Type B pancreatic cell (in vitro differentiated cells): ENCODE measurements at regions not wholly inside any gene's neighbourhood (a gene's known extent, or its start where the extent isn't known, plus 50 kb on each side); places are given as distances from the start of the nearest gene placed in this dataset.

Experiments
- DNase-seq: peaks from one replicate; pipeline ENCODE4 v3.0.0; 2021; ENCODE audit warnings: mixed read lengths; ENCODE audit not compliant: unreplicated experiment; ENCODE audit errors: extremely low spot score
- H3K27ac Mint-ChIP-seq: 2 replicates; pipeline ENCODE4 v1.8.0; 2021; ENCODE audit warnings: mild to moderate bottlenecking, mixed read lengths
- H3K27me3 Mint-ChIP-seq: 2 replicates; pipeline ENCODE4 v1.8.0; 2021; ENCODE audit warnings: mixed read lengths
- H3K36me3 Mint-ChIP-seq: 2 replicates; pipeline ENCODE4 v1.8.0; 2021; ENCODE audit warnings: mixed read lengths
- H3K4me1 Mint-ChIP-seq: one replicate; pipeline ENCODE4 v1.8.0; 2021; ENCODE audit warnings: mixed read lengths; ENCODE audit not compliant: unreplicated experiment
- H3K4me3 Mint-ChIP-seq: 2 replicates; pipeline ENCODE4 v1.8.0; 2021; ENCODE audit warnings: mild to moderate bottlenecking, mixed read lengths
- H3K9me3 Mint-ChIP-seq: 2 replicates; pipeline ENCODE4 v1.8.0; 2021; ENCODE audit warnings: mixed read lengths
- CTCF ChIP-seq: fragments of 200-600 bp; sonication (generic); conservative IDR thresholded peaks from 2 replicates; pipeline ENCODE4 v1.5.0; 2021; ENCODE audit warnings: antibody characterized with exemption, mild to moderate bottlenecking

- Mint-ChIP-seq H3K27me3 (peaks cover 13% of the 10 kb centered on the region), H3K36me3 (peaks cover 3% of the 10 kb centered on the region), H3K4me3 (no peak overlapping the region), H3K27ac (no peak overlapping the region), H3K4me1 (peaks cover 32% of the 10 kb centered on the region), H3K9me3 (peaks cover 4% of the 10 kb centered on the region)
- TF ChIP-seq CTCF = no peak
- no peak for DNase-seq
Observed at GRCh38 chr2:226615891-226616290, 183.7 kb downstream of the IRS1 start.

- Mint-ChIP-seq H3K27me3 (peaks cover 13% of the 10 kb centered on the region), H3K4me1 (peaks cover 15% of the 10 kb centered on the region), H3K4me3 (peak overlapping the region; percentile 58), H3K9me3 (no peaks in the 10 kb centered on the region), H3K27ac (no peak overlapping the region), H3K36me3 (peaks cover 3% of the 10 kb centered on the region)
- no peak for TF ChIP-seq CTCF
- DNase-seq = no peak
Observed at GRCh38 chr2:226611944-226612318, 187.7 kb downstream of the IRS1 start.

GRCh38 chr2:226611196-226611943, 188.2 kb downstream of the IRS1 start:
- Mint-ChIP-seq H3K36me3 (peaks cover 3% of the 10 kb centered on the region), H3K4me1 (peaks cover 15% of the 10 kb centered on the region), H3K4me3 (no peak overlapping the region), H3K27me3 (peaks cover 13% of the 10 kb centered on the region), H3K27ac (no peak overlapping the region), H3K9me3 (no peaks in the 10 kb centered on the region)
- no peak for DNase-seq
- no peak for TF ChIP-seq CTCF

- TF ChIP-seq CTCF = no peak
- Mint-ChIP-seq H3K27me3 (peaks cover 17% of the 10 kb centered on the region), H3K27ac (no peak overlapping the region), H3K9me3 (no peaks in the 10 kb centered on the region), H3K4me3 (no peak overlapping the region), H3K36me3 (peaks cover 3% of the 10 kb centered on the region), H3K4me1 (peaks cover 15% of the 10 kb centered on the region)
- DNase-seq = no peak
Observed at GRCh38 chr2:226609366-226609765, 190.3 kb downstream of the IRS1 start.

- TF ChIP-seq CTCF = no peak
- Mint-ChIP-seq H3K36me3 (peaks cover 3% of the 10 kb centered on the region), H3K27me3 (peaks cover 17% of the 10 kb centered on the region), H3K4me3 (no peak overlapping the region), H3K4me1 (peaks cover 15% of the 10 kb centered on the region), H3K27ac (no peak overlapping the region), H3K9me3 (no peaks in the 10 kb centered on the region)
- DNase-seq = no peak
Observed at GRCh38 chr2:226608451-226608850, 191.2 kb downstream of the IRS1 start.
